ENCODE measurements at regions not wholly inside any gene's neighbourhood (a gene's known extent, or its start where the extent isn't known, plus 50 kb on each side); places are given as distances from the start of the nearest gene placed in this dataset.

DNA sequence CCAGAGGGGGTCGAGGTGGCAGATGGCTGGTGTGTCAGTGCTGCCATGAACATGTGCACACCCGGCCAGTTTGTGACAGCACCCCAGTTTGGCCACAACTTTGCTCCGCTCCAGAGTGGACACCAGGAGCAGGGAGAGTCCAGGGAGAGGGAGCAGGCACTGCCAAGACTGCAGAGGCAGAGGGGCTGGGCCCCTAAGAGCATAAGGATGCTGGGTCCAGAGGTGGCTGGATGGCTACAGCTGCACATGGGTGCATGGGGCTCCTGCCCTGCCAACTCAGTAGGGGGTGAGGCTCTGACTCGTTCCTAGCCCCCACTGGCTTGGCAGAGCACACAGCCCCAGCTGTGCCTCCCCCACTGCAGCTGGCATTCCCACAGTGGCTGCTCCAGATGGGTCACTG is 999.2 kb upstream of the CRIM1 start:
- DNase-seq, result no peak
- H4K20me1 ChIP-seq (ENCODE audit: insufficient read depth), result no peaks in the 10 kb centered on the region
- no peaks in the 10 kb centered on the region for H3K9me3 ChIP-seq (ENCODE audit: insufficient read depth, low read depth)
- H3K79me2 ChIP-seq (ENCODE audit: low read depth), result no peaks in the 10 kb centered on the region
- BruUV-seq (replicated peaks), result no TSS peak
- no peaks in the 10 kb centered on the region for H3F3A ChIP-seq (ENCODE audit: insufficient read depth, low read depth)
- TF ChIP-seq, protein P1, sequence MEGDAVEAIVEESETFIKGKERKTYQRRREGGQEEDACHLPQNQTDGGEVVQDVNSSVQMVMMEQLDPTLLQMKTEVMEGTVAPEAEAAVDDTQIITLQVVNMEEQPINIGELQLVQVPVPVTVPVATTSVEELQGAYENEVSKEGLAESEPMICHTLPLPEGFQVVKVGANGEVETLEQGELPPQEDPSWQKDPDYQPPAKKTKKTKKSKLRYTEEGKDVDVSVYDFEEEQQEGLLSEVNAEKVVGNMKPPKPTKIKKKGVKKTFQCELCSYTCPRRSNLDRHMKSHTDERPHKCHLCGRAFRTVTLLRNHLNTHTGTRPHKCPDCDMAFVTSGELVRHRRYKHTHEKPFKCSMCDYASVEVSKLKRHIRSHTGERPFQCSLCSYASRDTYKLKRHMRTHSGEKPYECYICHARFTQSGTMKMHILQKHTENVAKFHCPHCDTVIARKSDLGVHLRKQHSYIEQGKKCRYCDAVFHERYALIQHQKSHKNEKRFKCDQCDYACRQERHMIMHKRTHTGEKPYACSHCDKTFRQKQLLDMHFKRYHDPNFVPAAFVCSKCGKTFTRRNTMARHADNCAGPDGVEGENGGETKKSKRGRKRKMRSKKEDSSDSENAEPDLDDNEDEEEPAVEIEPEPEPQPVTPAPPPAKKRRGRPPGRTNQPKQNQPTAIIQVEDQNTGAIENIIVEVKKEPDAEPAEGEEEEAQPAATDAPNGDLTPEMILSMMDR (conservative IDR thresholded peaks at IDR 0.05), result no peak
- TF ChIP-seq EZH2 (IDR thresholded peaks at IDR 0.05; ENCODE audit: low read depth), result no peak
- H3K4me1 ChIP-seq (replicated peaks; ENCODE audit: insufficient read depth), result no peaks in the 10 kb centered on the region
- intact Hi-C loops (cut with micrococcal nuclease; ENCODE audit: unreplicated experiment), result no loop called here
- no peaks in the 10 kb centered on the region for H3K36me3 ChIP-seq (ENCODE audit: low read depth)
- H2AFZ ChIP-seq, result no peak overlapping the region
- H3K4me3 ChIP-seq, result no peak overlapping the region
- H3K9me2 ChIP-seq (ENCODE audit: insufficient read depth), result no peaks in the 10 kb centered on the region
- no peak overlapping the region for H3K27ac ChIP-seq
- H3K27me3 ChIP-seq (ENCODE audit: insufficient read depth, low read depth), result no peaks in the 10 kb centered on the region
- no peak overlapping the region for H3K4me2 ChIP-seq
- ChIA-PET CTCF (no interaction called here), POLR2A (ENCODE audit: unreplicated experiment) (no interaction called here)

DNA sequence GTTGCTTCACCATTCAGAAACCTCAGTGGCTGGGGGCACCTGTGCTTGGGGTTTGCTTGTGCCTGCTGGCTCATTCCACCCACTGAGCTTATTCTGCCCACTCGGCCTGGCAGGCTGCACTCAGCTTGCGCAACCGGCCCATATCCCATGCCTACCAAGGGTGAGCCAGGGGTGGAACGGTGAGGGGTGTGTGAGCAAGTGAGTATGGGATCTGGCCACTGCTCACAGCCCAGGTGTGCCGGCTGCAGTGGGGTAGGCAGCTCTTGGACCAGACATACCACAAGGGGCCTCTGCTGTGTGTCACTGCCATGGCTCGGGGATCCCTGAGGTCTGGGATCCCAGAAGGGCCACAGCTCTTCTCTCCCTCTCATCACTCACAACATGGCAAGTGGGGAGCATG is 1000.5 kb upstream of the CRIM1 start:
- no peak overlapping the region for H3K4me2 ChIP-seq
- BruUV-seq (replicated peaks), result no TSS peak
- ChIA-PET POLR2A (ENCODE audit: unreplicated experiment) (no interaction called here), CTCF (no interaction called here)
- H4K20me1 ChIP-seq (ENCODE audit: insufficient read depth), result no peaks in the 10 kb centered on the region
- DNase-seq, result no peak
- TF ChIP-seq, protein P1 (conservative IDR thresholded peaks at IDR 0.05), result no peak
- TF ChIP-seq EZH2 (IDR thresholded peaks at IDR 0.05; ENCODE audit: low read depth), result no peak
- no peak overlapping the region for H3K4me3 ChIP-seq
- H3K4me1 ChIP-seq (replicated peaks; ENCODE audit: insufficient read depth), result no peaks in the 10 kb centered on the region
- no peaks in the 10 kb centered on the region for H3K79me2 ChIP-seq (ENCODE audit: low read depth)
- no peak overlapping the region for H3K27ac ChIP-seq
- no peaks in the 10 kb centered on the region for H3F3A ChIP-seq (ENCODE audit: insufficient read depth, low read depth)
- no peak overlapping the region for H2AFZ ChIP-seq
- no peaks in the 10 kb centered on the region for H3K9me2 ChIP-seq (ENCODE audit: insufficient read depth)
- H3K27me3 ChIP-seq (ENCODE audit: insufficient read depth, low read depth), result no peaks in the 10 kb centered on the region
- no peaks in the 10 kb centered on the region for H3K36me3 ChIP-seq (ENCODE audit: low read depth)
- intact Hi-C loops (cut with micrococcal nuclease; ENCODE audit: unreplicated experiment), result no loop called here
- H3K9me3 ChIP-seq (ENCODE audit: insufficient read depth, low read depth), result no peaks in the 10 kb centered on the region

DNA sequence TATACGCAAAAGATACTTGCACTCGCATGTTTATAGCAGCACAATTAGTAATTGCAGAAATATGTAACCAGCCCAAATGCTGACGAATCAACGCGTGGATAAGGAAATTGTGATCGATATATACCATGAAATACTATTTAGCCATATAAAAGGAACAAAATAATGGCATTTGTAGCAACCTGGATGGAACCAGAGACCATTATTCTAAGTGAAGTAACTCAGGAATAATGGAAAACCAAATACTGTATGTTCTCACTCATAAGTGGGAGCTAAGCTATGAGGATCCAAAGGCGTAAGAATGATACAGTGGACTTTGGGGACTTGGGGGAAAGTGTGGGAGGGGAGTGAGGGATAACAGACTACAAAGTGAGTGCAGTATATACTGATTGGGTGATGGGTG is 1008.0 kb upstream of the CRIM1 start:
- Histone ChIP-seq H3K4me2 (no peak overlapping the region), H3K4me1 (replicated peaks; ENCODE audit: insufficient read depth) (no peaks in the 10 kb centered on the region), H3F3A (ENCODE audit: insufficient read depth, low read depth) (no peaks in the 10 kb centered on the region), H3K4me3 (no peak overlapping the region), H2AFZ (no peak overlapping the region), H3K79me2 (ENCODE audit: low read depth) (no peaks in the 10 kb centered on the region), H3K9me3 (ENCODE audit: insufficient read depth, low read depth) (no peaks in the 10 kb centered on the region), H3K27me3 (ENCODE audit: insufficient read depth, low read depth) (no peaks in the 10 kb centered on the region), H3K9me2 (ENCODE audit: insufficient read depth) (peaks cover 4% of the 10 kb centered on the region; the same call in 1 of the 2 replicates), H3K36me3 (ENCODE audit: low read depth) (no peaks in the 10 kb centered on the region), H3K27ac (no peak overlapping the region), H4K20me1 (ENCODE audit: insufficient read depth) (no peaks in the 10 kb centered on the region)
- TF ChIP-seq EZH2 (IDR thresholded peaks at IDR 0.05; ENCODE audit: low read depth), result no peak
- TF ChIP-seq, protein P1 (conservative IDR thresholded peaks at IDR 0.05), result no peak
- CTCF ChIA-PET, result no interaction called here
- no TSS peak for BruUV-seq (replicated peaks)
- POLR2A ChIA-PET (ENCODE audit: unreplicated experiment), result no interaction called here
- no peak for DNase-seq
- intact Hi-C loops (cut with micrococcal nuclease; ENCODE audit: unreplicated experiment), result no loop called here

Measured in PC-9 (cell line).